Activated CD8-positive, alpha-beta memory T cell treated with anti-CD3 and anti-CD28 coated beads for 1 hour (primary cell): ENCODE measurements at regions not wholly inside any gene's neighbourhood (a gene's known extent, or its start where the extent isn't known, plus 50 kb on each side); places are given as distances from the start of the nearest gene placed in this dataset.

Experiments used
- DNase-seq, 2 donors: peaks; one replicate each; pipeline ENCODE4 v3.0.0-alpha.2; 2020; ENCODE audit warnings: low read depth in 1 of 2; ENCODE audit errors: extremely low read depth in 1 of 2

DNA sequence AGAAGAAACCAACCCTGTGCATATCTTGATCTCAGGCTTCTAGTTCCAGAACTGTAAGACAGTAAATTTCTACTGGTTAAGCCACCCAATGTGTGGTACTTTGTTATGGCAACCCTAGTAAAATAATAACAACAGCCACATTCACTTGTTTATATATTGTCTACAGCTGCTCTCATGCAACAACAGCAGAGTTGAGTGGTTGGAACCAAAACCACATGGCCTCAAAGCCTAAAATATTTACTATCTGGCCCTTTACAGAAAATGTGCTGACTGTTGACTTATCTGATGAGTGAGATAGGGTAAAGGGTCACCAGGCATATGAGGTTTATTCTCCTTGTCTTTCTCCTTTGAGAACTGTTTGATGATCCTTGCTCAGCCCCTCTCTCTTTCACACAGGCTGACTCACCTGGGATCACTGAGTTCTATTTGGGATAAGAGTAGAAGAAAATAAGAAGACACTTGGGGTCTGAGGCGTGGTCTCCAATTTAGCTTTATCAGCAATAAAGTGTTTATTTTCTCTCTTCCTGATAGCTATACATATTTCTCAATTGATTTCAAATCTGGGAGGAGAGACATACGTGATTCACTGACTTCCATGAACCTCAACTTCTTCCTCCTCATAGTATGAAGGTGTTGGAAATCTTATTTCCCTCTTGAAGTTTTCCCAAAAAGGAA, 227.5 kb upstream of the STARD13 start:
- DNase-seq: no peak

DNA sequence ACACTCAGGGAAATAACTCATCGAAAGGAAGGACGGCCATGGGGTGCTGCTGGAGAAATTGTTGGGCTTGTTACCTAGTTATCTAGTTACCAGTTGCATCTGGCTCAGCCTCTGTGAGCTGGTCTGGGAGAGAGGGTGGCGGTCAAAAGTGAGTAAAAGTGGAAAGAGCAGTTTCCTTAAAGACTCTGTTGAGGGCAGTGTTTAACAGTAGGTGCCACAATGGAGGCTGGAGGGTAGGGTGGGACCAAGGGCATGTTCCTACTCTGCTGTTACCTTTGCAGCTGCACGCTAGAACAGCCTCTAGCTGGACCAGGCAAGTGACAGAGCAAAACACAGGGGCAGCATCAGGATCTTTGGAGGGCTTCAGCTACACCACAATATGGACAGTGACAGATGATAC, 228.8 kb upstream of the STARD13 start:
- DNase-seq: no peak

DNA sequence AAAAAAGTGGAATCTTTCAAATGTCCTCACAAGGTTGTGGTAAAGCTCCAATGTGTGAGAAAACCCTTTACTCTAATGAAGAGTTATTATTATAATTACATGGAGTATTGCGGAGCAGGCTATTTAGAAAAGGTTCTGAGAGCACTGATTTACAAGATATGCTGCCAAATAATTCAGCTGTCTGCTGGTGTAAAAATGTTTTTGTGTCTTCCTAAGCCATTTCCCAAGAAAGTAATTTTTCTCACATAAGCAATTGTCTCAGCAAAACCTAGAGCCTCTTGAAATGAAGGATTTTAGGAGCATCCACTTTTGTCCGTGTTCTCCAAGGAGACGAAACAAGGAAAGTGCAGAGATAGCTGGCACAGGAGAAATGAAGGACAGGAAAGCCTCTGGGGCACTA, 229.6 kb upstream of the STARD13 start:
- DNase-seq: no peak

- DNase-seq: no peak
Observed at GRCh38 chr13:33518452-33518851, 232.9 kb upstream of the STARD13 start.

- DNase-seq: no peak
Observed at GRCh38 chr13:33519561-33520467, 234.3 kb upstream of the STARD13 start.

DNA sequence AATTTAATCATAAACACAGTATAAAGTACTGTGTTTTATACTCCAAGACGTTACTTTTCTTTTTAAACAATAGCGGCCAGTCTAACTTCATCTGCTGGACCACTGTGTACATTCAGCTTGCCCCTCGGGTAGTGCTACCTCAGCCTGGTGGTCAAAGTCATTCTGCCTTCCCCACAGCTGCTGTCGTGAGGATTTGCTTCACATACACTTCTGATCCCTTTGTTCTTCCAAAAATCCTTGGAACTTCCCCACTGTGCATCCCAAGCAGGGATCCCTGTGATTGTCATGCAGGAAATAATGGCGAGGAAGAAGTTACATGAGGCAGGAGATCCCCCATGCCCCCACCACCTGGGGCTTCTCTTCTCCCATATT, 234.9 kb upstream of the STARD13 start:
- no peak for DNase-seq

- DNase-seq: no peak
Observed at GRCh38 chr13:33524086-33524485, 238.5 kb upstream of the STARD13 start.

GRCh38 chr13:33525763-33526162, 240.2 kb upstream of the STARD13 start:
- no peak for DNase-seq

- DNase-seq: no peak
Observed at GRCh38 chr13:33526718-33527117, 241.2 kb upstream of the STARD13 start.

DNA sequence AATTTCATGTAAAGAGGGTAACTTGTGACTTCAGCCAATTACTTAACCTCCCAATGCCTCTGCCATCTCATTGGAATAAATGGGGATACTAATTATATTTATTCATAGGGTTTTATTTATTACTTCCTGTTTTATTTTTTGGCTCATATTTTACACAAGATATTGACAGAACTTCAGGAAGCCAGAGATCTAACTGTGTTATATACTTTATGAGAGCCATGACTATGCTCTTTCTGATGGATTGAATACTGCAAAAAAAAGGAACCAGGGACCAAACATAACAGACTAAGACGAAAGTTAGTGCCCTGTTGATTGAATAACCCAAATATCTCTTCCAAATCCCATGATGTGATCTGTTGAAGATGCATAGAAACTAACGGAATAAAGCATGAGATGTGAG, 243.3 kb upstream of the STARD13 start:
- DNase-seq: no peak

DNA sequence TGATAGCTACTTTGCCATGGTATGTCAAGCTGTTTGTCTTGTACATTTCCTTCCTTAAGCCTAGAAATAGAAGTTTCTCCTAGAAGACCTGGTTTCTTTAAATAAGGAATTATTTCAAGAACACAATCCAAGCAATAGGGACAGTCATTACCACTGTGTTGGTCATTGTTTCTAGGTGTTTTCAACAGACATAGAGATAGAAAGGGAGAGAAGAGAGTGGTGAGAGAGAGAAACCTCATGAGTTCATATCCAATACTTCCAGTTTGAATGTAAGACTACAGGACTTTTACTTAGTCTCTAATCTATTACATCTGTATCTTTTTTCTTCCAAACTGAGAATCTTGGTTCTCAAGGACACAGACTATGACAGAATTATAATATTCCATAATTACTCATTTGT, 245.9 kb upstream of the STARD13 start:
- no peak for DNase-seq

DNA sequence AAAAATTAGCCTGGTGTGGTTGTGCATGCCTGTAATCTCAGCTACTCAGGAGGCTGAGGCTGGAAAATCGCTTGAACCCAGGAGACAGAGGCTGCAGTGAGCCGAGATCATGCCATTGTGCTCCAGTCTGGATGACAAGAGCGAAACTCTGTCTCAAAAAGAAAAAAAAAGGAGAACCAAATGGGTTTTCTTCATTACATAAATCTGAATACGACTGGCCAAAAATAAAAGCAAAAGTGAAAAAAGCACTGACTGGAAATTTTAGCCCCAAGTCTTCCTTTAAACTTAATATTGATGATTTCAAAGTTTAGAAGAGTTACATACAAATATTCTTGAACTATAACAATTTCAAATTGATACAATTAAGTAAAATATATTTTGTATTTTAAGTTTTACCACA, 249.5 kb upstream of the STARD13 start:
- DNase-seq: no peak

GRCh38 chr13:33536601-33537000, 251.0 kb upstream of the STARD13 start:
- no peak for DNase-seq

GRCh38 chr13:33537026-33537425, 251.5 kb upstream of the STARD13 start:
- DNase-seq: no peak

GRCh38 chr13:33537676-33538075, 252.1 kb upstream of the STARD13 start:
- no peak for DNase-seq

DNA sequence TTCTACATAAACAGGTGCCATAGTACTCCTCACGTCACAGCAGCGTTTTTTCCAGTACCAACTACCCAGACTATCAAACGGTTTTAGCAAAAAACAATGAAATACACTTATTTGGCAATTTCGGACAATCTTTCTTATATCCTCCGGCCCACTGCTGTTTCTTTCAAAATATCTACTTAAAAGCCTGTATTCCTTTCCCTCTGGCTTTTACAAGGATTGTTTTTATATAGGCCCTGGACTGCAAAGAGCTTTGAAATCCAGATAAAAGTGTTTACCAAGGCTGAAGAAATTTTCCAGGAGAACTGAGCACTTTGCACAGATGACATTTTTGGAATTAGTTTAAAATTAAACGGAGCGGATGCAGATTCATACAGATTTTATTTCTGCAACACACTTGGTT, 255.9 kb upstream of the STARD13 start:
- no peak for DNase-seq

- DNase-seq: no peak
Observed at GRCh38 chr13:33541962-33542308, 256.4 kb upstream of the STARD13 start.

DNA sequence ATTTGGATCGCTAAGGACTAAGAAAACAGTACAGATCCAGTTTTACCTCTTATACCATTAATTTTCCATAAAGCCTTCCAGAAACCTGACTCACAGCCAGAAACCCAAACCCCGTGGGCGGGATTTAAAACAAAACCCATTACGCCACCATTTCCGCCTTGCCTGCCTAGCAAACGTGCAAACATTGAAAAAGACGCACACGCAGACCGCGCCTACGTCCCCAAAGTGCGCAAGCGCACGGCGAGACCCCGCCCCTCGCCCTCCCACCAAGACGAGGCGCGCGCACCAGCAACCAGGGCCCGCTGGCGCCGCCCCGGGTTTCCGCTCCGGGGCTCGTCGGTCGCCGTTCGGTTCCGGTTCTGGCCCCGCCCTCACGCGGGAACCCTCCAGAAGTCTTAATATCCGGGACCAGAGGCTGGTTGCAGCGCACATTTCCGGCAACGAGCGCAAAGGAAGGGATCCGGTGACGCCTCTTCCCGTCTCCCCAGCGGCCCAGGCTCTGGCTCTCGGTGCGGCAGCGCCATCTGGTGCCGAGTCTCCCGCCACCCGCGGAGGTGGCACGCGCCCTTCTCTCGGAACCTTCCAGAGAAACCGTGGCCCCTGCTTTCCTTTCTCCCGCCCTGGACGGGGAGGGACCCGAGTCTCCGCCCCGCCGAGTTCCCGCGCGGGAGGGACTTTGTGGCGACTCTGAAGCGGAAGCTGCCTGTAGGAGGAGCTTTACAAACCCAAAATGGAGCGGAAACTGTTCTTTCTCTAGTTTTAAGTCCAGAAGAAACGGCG, 256.9 kb upstream of the STARD13 start:
- DNase-seq: peak; percentile 93 to 98

DNA sequence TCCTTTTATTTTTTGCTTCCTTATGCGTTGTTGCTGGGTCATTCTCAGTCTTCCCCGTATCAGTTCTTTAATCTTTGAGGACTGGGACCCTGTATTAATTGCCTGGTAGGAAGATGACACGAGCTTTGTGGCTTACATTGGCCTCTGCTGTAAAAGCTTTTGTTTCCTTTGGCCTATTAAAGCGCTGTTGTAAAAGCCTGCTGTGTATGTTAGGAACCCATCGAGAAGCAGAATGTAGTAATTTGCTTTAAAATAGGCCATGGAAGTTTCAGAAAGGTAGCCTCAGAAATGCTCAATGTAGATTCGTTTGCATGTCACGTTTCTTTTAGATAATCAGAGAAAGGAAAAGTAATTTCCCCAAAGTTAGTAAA, 257.5 kb upstream of the STARD13 start:
- no peak for DNase-seq

GRCh38 chr13:33543631-33544265, 258.2 kb upstream of the STARD13 start:
- no peak for DNase-seq

DNA sequence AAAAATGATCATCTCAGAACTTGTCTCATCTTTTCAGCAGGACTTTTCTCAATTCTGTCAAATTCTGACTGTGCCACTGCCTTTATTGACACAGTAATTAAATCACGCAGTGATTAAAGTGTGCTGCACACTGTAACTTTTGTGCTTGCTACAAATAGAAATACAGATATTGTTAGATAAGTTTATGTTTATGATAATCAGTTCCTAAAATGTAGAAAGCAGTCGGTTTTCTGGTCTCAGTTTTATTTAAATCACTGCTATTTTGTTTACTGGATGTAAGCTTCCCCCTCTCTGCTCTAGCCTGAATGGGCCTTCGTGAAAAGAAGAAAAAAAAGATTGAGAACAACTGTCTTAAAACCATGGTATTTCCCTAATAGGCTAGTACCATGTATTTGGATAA, 258.8 kb upstream of the STARD13 start:
- DNase-seq: no peak
